ENCODE measurements at regions not wholly inside any gene's neighbourhood (a gene's known extent, or its start where the extent isn't known, plus 50 kb on each side); places are given as distances from the start of the nearest gene placed in this dataset.

GRCh38 chr17:72212041-72212440 lies 91.2 kb downstream of the SOX9 start:
- H3K9ac ChIP-seq (ENCODE audit: low read depth, low read length, poor library complexity, severe bottlenecking) = no peak overlapping the region
- no peaks in the 10 kb centered on the region for H4K20me1 ChIP-seq (ENCODE audit: insufficient read depth, low read length, poor library complexity, severe bottlenecking)
- no peaks in the 10 kb centered on the region for H3K27me3 ChIP-seq (ENCODE audit: insufficient read depth, low read length, poor library complexity, severe bottlenecking)
- H3K9me2 ChIP-seq (replicated peaks; ENCODE audit: low read depth, low read length) = no peaks in the 10 kb centered on the region
- no peak overlapping the region for H2AFZ ChIP-seq (ENCODE audit: low read length)
- no peaks in the 10 kb centered on the region for H3F3A ChIP-seq (ENCODE audit: low read depth)
- H3K4me1 ChIP-seq (ENCODE audit: insufficient read depth, low read length, poor library complexity, severe bottlenecking) = no peaks in the 10 kb centered on the region
- H3K4me3 ChIP-seq (ENCODE audit: low read length, poor library complexity, severe bottlenecking) = no peak overlapping the region
- TF ChIP-seq EZH2phosphoT487 (IDR thresholded peaks at IDR 0.05; ENCODE audit: borderline replicate concordance) (no peak), CTCF (conservative IDR thresholded peaks at IDR 0.05; ENCODE audit: low read length) (no peak)
- no peak overlapping the region for H3K4me2 ChIP-seq (ENCODE audit: low read depth, low read length, poor library complexity, severe bottlenecking)
- H3K36me3 ChIP-seq (ENCODE audit: insufficient read depth, low read length) = no peaks in the 10 kb centered on the region
- H3K9me3 ChIP-seq (ENCODE audit: insufficient read depth, low read depth, low read length) = no peaks in the 10 kb centered on the region
- H3K79me2 ChIP-seq (ENCODE audit: insufficient read depth, low read length) = no peaks in the 10 kb centered on the region

GRCh38 chr17:72215490-72215889 lies 94.7 kb downstream of the SOX9 start:
- no peak overlapping the region for H3K9ac ChIP-seq (ENCODE audit: low read depth, low read length, poor library complexity, severe bottlenecking)
- no peak for TF ChIP-seq CTCF (conservative IDR thresholded peaks at IDR 0.05; ENCODE audit: low read length)
- no peak for TF ChIP-seq EZH2phosphoT487 (IDR thresholded peaks at IDR 0.05; ENCODE audit: borderline replicate concordance)
- no peak overlapping the region for H3K4me2 ChIP-seq (ENCODE audit: low read depth, low read length, poor library complexity, severe bottlenecking)
- H4K20me1 ChIP-seq (ENCODE audit: insufficient read depth, low read length, poor library complexity, severe bottlenecking) = no peaks in the 10 kb centered on the region
- no peaks in the 10 kb centered on the region for H3K27me3 ChIP-seq (ENCODE audit: insufficient read depth, low read length, poor library complexity, severe bottlenecking)
- H3K36me3 ChIP-seq (ENCODE audit: insufficient read depth, low read length) = no peaks in the 10 kb centered on the region
- no peaks in the 10 kb centered on the region; the same call in 1 of the 2 replicates for H3K9me3 ChIP-seq (ENCODE audit: insufficient read depth, low read depth, low read length)
- H3K79me2 ChIP-seq (ENCODE audit: insufficient read depth, low read length) = no peaks in the 10 kb centered on the region
- H3F3A ChIP-seq (ENCODE audit: low read depth) = no peaks in the 10 kb centered on the region
- H3K9me2 ChIP-seq (replicated peaks; ENCODE audit: low read depth, low read length) = no peaks in the 10 kb centered on the region
- H3K4me1 ChIP-seq (ENCODE audit: insufficient read depth, low read length, poor library complexity, severe bottlenecking) = no peaks in the 10 kb centered on the region
- H2AFZ ChIP-seq (ENCODE audit: low read length) = no peak overlapping the region
- no peak overlapping the region for H3K4me3 ChIP-seq (ENCODE audit: low read length, poor library complexity, severe bottlenecking)

GRCh38 chr17:72215928-72216327 lies 95.1 kb downstream of the SOX9 start:
- H3K4me3 ChIP-seq (ENCODE audit: low read length, poor library complexity, severe bottlenecking) = no peak overlapping the region
- no peaks in the 10 kb centered on the region for H3K9me2 ChIP-seq (replicated peaks; ENCODE audit: low read depth, low read length)
- H2AFZ ChIP-seq (ENCODE audit: low read length) = no peak overlapping the region
- H3K79me2 ChIP-seq (ENCODE audit: insufficient read depth, low read length) = no peaks in the 10 kb centered on the region
- no peaks in the 10 kb centered on the region for H4K20me1 ChIP-seq (ENCODE audit: insufficient read depth, low read length, poor library complexity, severe bottlenecking)
- H3K4me2 ChIP-seq (ENCODE audit: low read depth, low read length, poor library complexity, severe bottlenecking) = no peak overlapping the region
- H3K36me3 ChIP-seq (ENCODE audit: insufficient read depth, low read length) = no peaks in the 10 kb centered on the region
- H3F3A ChIP-seq (ENCODE audit: low read depth) = no peaks in the 10 kb centered on the region
- no peaks in the 10 kb centered on the region for H3K4me1 ChIP-seq (ENCODE audit: insufficient read depth, low read length, poor library complexity, severe bottlenecking)
- H3K9ac ChIP-seq (ENCODE audit: low read depth, low read length, poor library complexity, severe bottlenecking) = no peak overlapping the region
- TF ChIP-seq CTCF (conservative IDR thresholded peaks at IDR 0.05; ENCODE audit: low read length) (no peak), EZH2phosphoT487 (IDR thresholded peaks at IDR 0.05; ENCODE audit: borderline replicate concordance) (no peak)
- no peaks in the 10 kb centered on the region for H3K27me3 ChIP-seq (ENCODE audit: insufficient read depth, low read length, poor library complexity, severe bottlenecking)
- no peaks in the 10 kb centered on the region; the same call in 1 of the 2 replicates for H3K9me3 ChIP-seq (ENCODE audit: insufficient read depth, low read depth, low read length)

Data from Loucy (cell line).